H1 (cell line): ENCODE measurements at regions not wholly inside any gene's neighbourhood (a gene's known extent, or its start where the extent isn't known, plus 50 kb on each side); places are given as distances from the start of the nearest gene placed in this dataset.

Source experiments
- CTCF ChIA-PET: fragments of 300-600 bp; sonication (Branson Sonifier 250); formaldehyde crosslinking; loops from one replicate; lab custom pipeline; 2021; ENCODE audit not compliant: partially characterized antibody; lab: Charles Lee
- POLR2A ChIA-PET: fragments of 300-600 bp; sonication (Branson Sonifier 250); formaldehyde crosslinking; loops from one replicate; lab custom pipeline; 2021; ENCODE audit warnings: inconsistent platforms; ENCODE audit not compliant: partially characterized antibody; lab: Charles Lee
- DNase-seq, 2 experiments: peaks; one replicate each; pipeline versions ENCODE4 v3.0.0 to v3.0.0-alpha.2; 2010 to 2022; ENCODE audit warnings: low spot score in 2 of 2, low read depth in 1 of 2, mixed read lengths in 1 of 2
- FAIRE-seq: peaks from 2 replicates; lab custom pipeline; 2011; peaks lifted over from hg19 to GRCh38; lab: Jason Lieb, UNC
- H2AFZ ChIP-seq: 2 replicates; pipeline ENCODE4 v1.8.1; 2012; ENCODE audit warnings: low read length, inconsistent platforms
- H2AK5ac ChIP-seq: 2 replicates; pipeline ENCODE4 v1.6.1; 2013; ENCODE audit warnings: low read depth, low read length
- H2BK120ac ChIP-seq: replicated peaks from 2 replicates; pipeline ENCODE3; 2013; ENCODE audit warnings: low read depth, low read length, inconsistent platforms
- H2BK12ac ChIP-seq: 2 replicates; pipeline ENCODE4 v1.6.1; 2013; ENCODE audit warnings: low read depth, low read length
- H2BK15ac ChIP-seq: 2 replicates; pipeline ENCODE4 v1.6.1; 2013; ENCODE audit warnings: low read length
- H2BK20ac ChIP-seq: 2 replicates; pipeline ENCODE4 v1.6.1; 2013; ENCODE audit warnings: low read length
- H2BK5ac ChIP-seq: 2 replicates; pipeline ENCODE4 v1.6.1; 2013; ENCODE audit warnings: low read depth, low read length
- H3K14ac ChIP-seq: 2 replicates; pipeline ENCODE4 v1.6.1; 2013; ENCODE audit warnings: inconsistent platforms; ENCODE audit not compliant: insufficient read length
- H3K18ac ChIP-seq: 2 replicates; pipeline ENCODE4 v1.6.1; 2013; ENCODE audit warnings: low read length; ENCODE audit errors: extremely low read depth
- H3K23ac ChIP-seq: 2 replicates; pipeline ENCODE4 v1.6.1; 2013; ENCODE audit warnings: inconsistent platforms; ENCODE audit not compliant: insufficient read length
- H3K23me2 ChIP-seq: 2 replicates; pipeline ENCODE4 v1.6.1; 2013; ENCODE audit warnings: low read depth, low read length
- H3K27ac ChIP-seq: 2 replicates; pipeline ENCODE4 v1.6.1; 2011; ENCODE audit warnings: low read depth, low read length, inconsistent platforms
- H3K27me3 ChIP-seq, 4 experiments: replicated peaks in 1 of 4; 1 replicate in 1 of 4; 2 replicates in 3 of 4; pipeline versions ENCODE4 v1.6.1 to v1.8.1; 2011 to 2013; ENCODE audit warnings: low read length in 3 of 4, mild to moderate bottlenecking in 3 of 4, inconsistent platforms in 2 of 4, mixed read lengths in 2 of 4, moderate library complexity in 1 of 4; ENCODE audit not compliant: control insufficient read depth in 3 of 4, insufficient read depth in 3 of 4; ENCODE audit errors: extremely low read depth in 1 of 4
- H3K36me3 ChIP-seq, 4 experiments: 2 replicates each; pipeline versions ENCODE4 v1.6.1 to v1.8.1; 2011 to 2013; ENCODE audit warnings: mild to moderate bottlenecking in 4 of 4, low read length in 3 of 4, moderate library complexity in 2 of 4, control low read depth in 1 of 4, inconsistent platforms in 1 of 4; ENCODE audit not compliant: insufficient read depth in 4 of 4, control insufficient read depth in 2 of 4
- H3K4ac ChIP-seq: replicated peaks from 2 replicates; pipeline ENCODE3; 2013; ENCODE audit warnings: low read length, low read depth, mixed read lengths, inconsistent platforms; ENCODE audit not compliant: insufficient read length
- H3K4me1 ChIP-seq, 4 experiments: replicated peaks in 1 of 4; 1 replicate in 1 of 4; 2 replicates in 3 of 4; pipeline versions ENCODE4 v1.6.1 to v1.8.1; 2011 to 2013; ENCODE audit warnings: low read length in 3 of 4, inconsistent platforms in 2 of 4, mixed read lengths in 1 of 4; ENCODE audit not compliant: insufficient read depth in 4 of 4, control insufficient read depth in 3 of 4
- H3K4me2 ChIP-seq, 2 experiments: 2 replicates each; pipeline versions ENCODE4 v1.6.1 to v1.8.1; 2011 to 2013; ENCODE audit warnings: low read depth in 2 of 2, low read length in 2 of 2, control low read depth in 1 of 2, inconsistent platforms in 1 of 2, mild to moderate bottlenecking in 1 of 2; ENCODE audit not compliant: insufficient read depth in 1 of 2
- H3K4me3 ChIP-seq, 4 experiments: fragments of 200-600, 300-600 bp in 1 of 4; sonication (generic), shearing (Covaris generic), sonication (Bioruptor Twin) in 1 of 4; 2 replicates each; pipeline versions ENCODE4 v1.5.1 to v1.8.1; 2011 to 2016; ENCODE audit warnings: low read length in 4 of 4, low read depth in 3 of 4, control low read depth in 2 of 4, inconsistent platforms in 2 of 4, mild to moderate bottlenecking in 2 of 4, mixed read lengths in 1 of 4, moderate library complexity in 1 of 4; ENCODE audit not compliant: insufficient read depth in 2 of 4; ENCODE audit errors: extremely low read depth in 1 of 4
- H3K56ac ChIP-seq: replicated peaks from 2 replicates; pipeline ENCODE3; 2013; ENCODE audit warnings: low read depth, mild to moderate bottlenecking, mixed read lengths, low read length, inconsistent platforms; ENCODE audit not compliant: insufficient read length
- H3K79me1 ChIP-seq: 2 replicates; pipeline ENCODE4 v1.6.1; 2013; ENCODE audit warnings: low read depth, low read length, control low read depth
- H3K79me2 ChIP-seq, 2 experiments: 2 replicates each; pipeline versions ENCODE4 v1.6.1 to v1.8.1; 2012 to 2013; ENCODE audit warnings: low read length in 2 of 2, mild to moderate bottlenecking in 2 of 2, inconsistent platforms in 1 of 2; ENCODE audit not compliant: insufficient read depth in 2 of 2, control insufficient read depth in 1 of 2
- H3K9ac ChIP-seq, 4 experiments: replicated peaks in 1 of 4; 1 replicate in 1 of 4; 2 replicates in 3 of 4; pipeline versions ENCODE4 v1.6.1 to v1.8.1; 2011 to 2013; ENCODE audit warnings: low read depth in 3 of 4, low read length in 3 of 4, control low read depth in 2 of 4, mild to moderate bottlenecking in 2 of 4, moderate library complexity in 2 of 4, inconsistent platforms in 1 of 4; ENCODE audit errors: extremely low read depth in 1 of 4
- H3K9me3 ChIP-seq, 2 experiments: 2 replicates each; pipeline versions ENCODE4 v1.6.1 to v1.8.1; 2012 to 2013; ENCODE audit warnings: mild to moderate bottlenecking in 2 of 2, moderate library complexity in 2 of 2, control low read depth in 1 of 2, inconsistent platforms in 1 of 2, low read depth in 1 of 2, low read length in 1 of 2, mixed read lengths in 1 of 2; ENCODE audit not compliant: insufficient read depth in 2 of 2
- H4K20me1 ChIP-seq, 2 experiments: replicated peaks in 1 of 2; 2 replicates each; pipeline versions ENCODE3 to v1.8.1; 2011 to 2013; ENCODE audit warnings: inconsistent platforms in 2 of 2, low read length in 2 of 2, mild to moderate bottlenecking in 1 of 2; ENCODE audit not compliant: insufficient read depth in 2 of 2, control insufficient read depth in 1 of 2
- H4K5ac ChIP-seq: 2 replicates; pipeline ENCODE4 v1.6.1; 2013; ENCODE audit warnings: low read length, low read depth, mixed read lengths, inconsistent platforms; ENCODE audit not compliant: insufficient read length
- H4K8ac ChIP-seq: 2 replicates; pipeline ENCODE4 v1.8.0; 2013; ENCODE audit warnings: mild to moderate bottlenecking, moderate library complexity, low read length, inconsistent platforms; ENCODE audit not compliant: insufficient read depth; ENCODE audit errors: extremely low read depth
- H4K91ac ChIP-seq: replicated peaks from 2 replicates; pipeline ENCODE3; 2013; ENCODE audit warnings: low read length, mixed read lengths, inconsistent platforms; ENCODE audit not compliant: insufficient read length
- BRCA1 ChIP-seq: IDR thresholded peaks from 2 replicates; pipeline ENCODE4 v1.6.1; 2012; ENCODE audit warnings: low read depth, low read length, improper control_type of control experiment
- GABPA ChIP-seq: IDR thresholded peaks from 2 replicates; pipeline ENCODE4 v1.6.1; 2011; ENCODE audit warnings: mild to moderate bottlenecking, low read length, moderate library complexity, borderline replicate concordance; ENCODE audit not compliant: insufficient read depth
- RFX5 ChIP-seq: IDR thresholded peaks from 2 replicates; pipeline ENCODE4 v1.6.1; 2011; ENCODE audit warnings: low read depth, low read length, improper control_type of control experiment, borderline replicate concordance
- WGBS, 2 experiments: shearing (Covaris generic) in 1 of 2; methylation state at CpG; one replicate each; pipeline versions ENCODE4 v1.1.6 to v1.1.7; 2013 to 2015; ENCODE audit warnings: low lambda C conversion rate in 2 of 2, mixed read lengths in 2 of 2, inconsistent platforms in 1 of 2, low coverage in 1 of 2, missing lambda C conversion rate in 1 of 2; ENCODE audit not compliant: insufficient replicate concordance in 2 of 2, insufficient coverage in 1 of 2, insufficient read length in 1 of 2; ENCODE audit errors: extremely low coverage in 1 of 2, missing lambda C conversion rate in 1 of 2; 5-methylcytosine and 5-hydroxymethylcytosine counted together

DNA sequence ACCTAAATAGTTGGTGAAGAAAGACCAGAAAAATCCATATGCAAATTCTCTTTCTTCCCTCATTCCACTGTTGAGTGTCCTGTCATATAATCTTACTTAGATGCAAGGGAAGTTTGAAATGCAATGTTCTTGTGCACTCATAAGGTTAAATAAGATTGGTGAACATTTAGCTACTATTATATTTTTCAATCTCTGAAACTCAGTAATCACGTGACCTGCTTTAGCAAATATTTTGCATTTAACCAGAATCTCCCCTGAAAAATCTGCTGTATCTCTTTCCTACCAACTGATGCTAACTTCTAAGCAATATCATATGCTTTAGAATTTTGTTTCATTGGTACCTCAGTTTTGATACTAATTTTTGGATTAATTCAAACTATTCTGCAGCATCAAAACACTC lies 533.2 kb downstream of the RIT2 start:
- no peak overlapping the region for H2AK5ac ChIP-seq
- H3K18ac ChIP-seq = no peak overlapping the region
- ChIA-PET POLR2A (no interaction called here), CTCF (interaction anchor here (0.6 to 1.6 kb wide), 2 partner anchors 14 to 558 kb away, joined by 4 to 8 read pairs; no protein-coding TSS in a partner anchor)
- H3K23ac ChIP-seq = no peak overlapping the region
- no peak overlapping the region for H3K4me2 ChIP-seq
- DNase-seq (no peak), FAIRE-seq (no peak)
- peaks cover 0 to 17% (median 3%) of the 10 kb centered on the region in 4 experiments; a peak in 5 of 7 replicates for H3K4me1 ChIP-seq
- H4K20me1 ChIP-seq = no peaks in the 10 kb centered on the region
- no peaks in the 10 kb centered on the region for H3K79me1 ChIP-seq
- no peak overlapping the region for H4K8ac ChIP-seq
- no peak overlapping the region for H4K91ac ChIP-seq
- no peak overlapping the region for H3K56ac ChIP-seq
- H2BK12ac ChIP-seq = no peak overlapping the region
- H3K4me3 ChIP-seq = no peak overlapping the region
- no peaks in the 10 kb centered on the region for H3K27me3 ChIP-seq
- no peak overlapping the region for H4K5ac ChIP-seq
- H2BK5ac ChIP-seq = no peak overlapping the region
- no peak overlapping the region for H2BK15ac ChIP-seq
- TF ChIP-seq RFX5 (no peak), BRCA1 (no peak), GABPA (no peak)
- TF ChIP-seq, all 59 proteins: peak for 0
- Histone ChIP-seq H3K9ac (no peak overlapping the region), H3K36me3 (no peaks in the 10 kb centered on the region), H2AFZ (no peak overlapping the region), H3K14ac (no peak overlapping the region), H3K27ac (no peak overlapping the region), H3K79me2 (no peaks in the 10 kb centered on the region), H2BK120ac (no peak overlapping the region), H2BK20ac (no peak overlapping the region), H3K9me3 (no peaks in the 10 kb centered on the region), H3K23me2 (no peaks in the 10 kb centered on the region), H3K4ac (no peak overlapping the region)
- WGBS, 2 experiments = 89% methylated on average over 1 of the region's 1 CpG; no CpG with 5 or more reads in 1 of the 2 experiments
